ENCODE measurements at regions not wholly inside any gene's neighbourhood (a gene's known extent, or its start where the extent isn't known, plus 50 kb on each side); places are given as distances from the start of the nearest gene placed in this dataset.
"Not testable (repeated sequence)": the region's sequence is repeated elsewhere in the genome, so short reads cannot be mapped to it uniquely, and the experiment has no call there.

DNA sequence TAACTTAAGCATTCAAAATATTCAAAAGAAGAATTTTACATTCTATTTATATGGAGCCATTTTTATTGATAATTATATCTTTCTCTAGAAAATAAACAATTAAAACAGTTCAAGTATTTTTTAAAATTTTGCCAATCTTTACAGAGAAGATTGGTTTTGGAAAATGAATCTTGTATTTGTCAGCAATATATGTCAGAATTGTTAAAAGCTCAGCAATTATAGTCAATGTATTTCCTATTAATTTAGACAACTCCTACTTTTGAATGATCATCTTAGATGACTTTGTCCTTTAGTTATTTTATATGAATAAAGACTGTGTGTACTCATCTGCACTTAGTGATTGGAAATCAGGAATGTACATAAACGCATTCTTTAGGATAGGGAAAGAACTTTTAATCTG is 223.9 kb upstream of the MAD2L1 start:
- DNase-seq, result no peak

DNA sequence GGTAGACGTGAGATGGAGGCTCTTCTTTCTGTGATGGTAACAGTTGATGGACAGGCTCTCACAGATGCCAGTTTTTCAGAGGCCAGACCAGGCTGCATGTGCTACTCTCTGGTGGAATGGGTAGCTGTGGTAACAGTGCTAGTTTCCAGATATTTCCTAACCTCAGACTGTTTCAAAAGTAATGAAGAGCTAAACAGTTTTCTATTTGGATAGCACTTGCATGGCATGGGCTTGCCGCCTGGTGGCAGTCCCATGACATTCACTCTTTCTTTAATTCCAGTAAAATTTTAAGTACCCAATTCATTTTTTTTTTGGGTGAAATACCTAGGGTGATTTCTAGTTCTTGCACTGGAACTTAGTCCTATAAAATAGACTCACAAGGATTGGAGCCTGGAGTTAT is 220.2 kb upstream of the MAD2L1 start:
- no peak for DNase-seq

DNA sequence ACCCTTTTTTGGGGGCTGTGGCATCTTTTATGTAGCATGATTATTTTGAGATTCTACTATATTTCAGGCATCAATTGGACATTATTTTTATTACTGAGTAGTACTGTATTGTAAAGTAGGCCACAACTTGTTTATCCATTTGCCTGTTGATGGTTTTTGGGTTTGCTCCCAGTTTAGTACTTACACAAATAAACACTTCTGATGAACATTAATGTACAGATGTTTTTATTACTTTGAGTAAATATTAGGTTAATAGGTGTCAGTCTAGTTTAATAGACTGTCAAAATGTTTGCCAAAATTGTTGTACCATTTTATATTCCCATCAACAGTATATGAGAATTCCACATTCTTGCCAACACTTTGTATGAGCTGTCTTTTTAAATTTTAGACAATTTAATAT is 214.9 kb upstream of the MAD2L1 start:
- DNase-seq, result no peak

DNA sequence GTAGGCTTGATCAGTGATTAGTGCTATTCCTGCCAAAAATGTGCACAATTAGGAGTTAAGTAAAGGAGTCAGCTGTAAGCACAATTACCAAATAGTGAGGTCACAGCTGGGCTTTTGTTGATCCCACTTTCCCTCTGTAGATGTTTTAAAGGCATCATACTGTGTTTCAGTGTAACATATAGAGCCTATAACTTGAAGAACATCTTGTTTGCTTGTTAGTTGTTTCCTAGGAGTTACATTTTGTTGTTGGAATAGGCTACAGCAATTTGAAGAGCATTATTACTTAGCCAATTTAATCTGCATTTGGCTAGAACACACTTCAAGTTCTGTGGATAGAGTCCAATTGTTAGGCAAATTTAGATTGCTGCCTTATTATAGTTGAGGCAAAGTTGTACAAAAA is 210.7 kb upstream of the MAD2L1 start:
- no peak for DNase-seq

DNA sequence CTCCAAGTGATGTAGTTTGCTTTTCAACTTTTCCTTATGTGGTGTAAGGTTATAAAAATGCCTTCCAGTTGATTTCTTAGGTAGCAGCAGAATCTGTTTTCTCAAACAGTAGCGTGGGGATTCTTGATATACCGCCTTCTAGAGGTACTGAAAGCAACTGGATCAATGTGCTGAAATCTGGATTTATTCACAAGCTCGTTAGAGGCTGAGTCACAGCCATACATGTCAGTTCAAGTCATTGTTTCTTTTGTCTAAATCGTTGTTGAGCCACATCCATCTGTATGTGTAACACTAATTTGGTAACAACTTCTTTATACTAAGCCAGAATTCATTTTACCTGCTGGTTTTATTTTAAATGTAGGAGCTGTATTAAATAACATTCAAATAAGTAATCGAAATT is 200.0 kb upstream of the MAD2L1 start:
- DNase-seq, result no peak

DNA sequence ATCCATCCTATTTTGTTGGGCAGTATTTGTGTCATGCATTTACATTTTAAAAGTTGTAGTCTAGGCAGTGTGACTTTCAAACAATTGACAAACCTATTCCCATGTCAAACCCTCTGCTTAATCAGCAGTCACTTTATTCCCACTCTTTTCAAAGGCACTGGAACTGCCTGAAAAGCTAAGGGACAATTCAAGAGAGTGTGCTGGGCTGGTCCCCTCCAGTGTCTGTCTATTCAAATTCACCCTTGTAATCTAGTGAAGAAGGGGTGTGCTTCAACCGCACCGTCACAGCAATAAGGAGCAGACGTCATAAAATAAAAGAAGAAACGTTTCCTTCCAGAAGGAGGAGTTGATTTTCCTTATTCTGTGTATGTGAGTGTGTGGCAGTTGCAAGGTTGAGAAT is 197.0 kb upstream of the MAD2L1 start:
- no peak for DNase-seq

DNA sequence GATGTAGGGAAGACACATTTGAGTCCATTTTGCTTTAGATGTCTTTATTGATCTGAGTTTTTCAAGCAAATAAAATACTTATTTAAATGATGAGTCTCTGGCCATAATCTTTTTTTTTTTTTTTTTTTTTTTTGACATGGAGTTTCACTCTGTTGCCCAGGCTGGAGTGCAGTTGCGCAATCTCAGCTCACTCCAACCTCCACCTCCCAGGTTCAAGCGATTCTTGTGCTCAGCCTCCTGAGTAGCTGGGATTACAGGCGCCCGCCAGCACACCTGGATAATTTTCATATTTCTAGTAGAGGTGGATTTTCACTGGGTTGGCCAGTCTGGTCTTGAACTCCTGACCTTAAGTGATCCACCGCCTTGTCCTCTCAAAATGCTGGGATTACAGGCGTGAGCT is 194.5 kb upstream of the MAD2L1 start:
- DNase-seq, result no peak

DNA sequence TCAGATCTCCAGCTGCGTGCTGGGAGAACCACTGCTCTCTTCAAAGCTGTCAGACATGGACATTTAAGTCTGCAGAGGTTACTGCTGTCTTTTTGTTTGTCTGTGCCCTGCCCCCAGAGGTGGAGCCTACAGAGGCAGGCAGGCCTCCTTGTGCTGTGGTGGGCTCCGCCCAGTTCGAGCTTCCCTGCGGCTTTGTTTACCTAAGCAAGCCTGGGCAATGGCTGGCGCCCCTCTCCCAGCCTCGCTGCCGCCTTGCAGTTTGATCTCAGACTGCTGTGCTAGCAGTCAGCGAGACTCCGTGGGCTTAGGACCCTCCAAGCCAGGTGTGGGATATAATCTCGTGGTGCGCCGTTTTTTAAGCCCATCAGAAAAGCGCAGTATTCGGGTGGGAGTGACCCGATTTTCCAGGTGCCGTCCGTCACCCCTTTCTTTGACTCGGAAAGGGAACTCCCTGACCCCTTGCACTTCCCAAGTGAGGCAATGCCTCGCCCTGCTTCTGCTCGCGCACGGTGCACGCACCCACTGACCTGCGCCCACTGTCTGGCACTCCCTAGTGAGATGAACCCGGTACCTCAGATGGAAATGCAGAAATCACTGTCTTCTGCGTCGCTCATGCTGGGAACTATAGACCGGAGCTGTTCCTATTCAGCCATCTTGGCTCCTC is 189.6 kb upstream of the MAD2L1 start:
- DNase-seq, result not testable (repeated sequence)

DNA sequence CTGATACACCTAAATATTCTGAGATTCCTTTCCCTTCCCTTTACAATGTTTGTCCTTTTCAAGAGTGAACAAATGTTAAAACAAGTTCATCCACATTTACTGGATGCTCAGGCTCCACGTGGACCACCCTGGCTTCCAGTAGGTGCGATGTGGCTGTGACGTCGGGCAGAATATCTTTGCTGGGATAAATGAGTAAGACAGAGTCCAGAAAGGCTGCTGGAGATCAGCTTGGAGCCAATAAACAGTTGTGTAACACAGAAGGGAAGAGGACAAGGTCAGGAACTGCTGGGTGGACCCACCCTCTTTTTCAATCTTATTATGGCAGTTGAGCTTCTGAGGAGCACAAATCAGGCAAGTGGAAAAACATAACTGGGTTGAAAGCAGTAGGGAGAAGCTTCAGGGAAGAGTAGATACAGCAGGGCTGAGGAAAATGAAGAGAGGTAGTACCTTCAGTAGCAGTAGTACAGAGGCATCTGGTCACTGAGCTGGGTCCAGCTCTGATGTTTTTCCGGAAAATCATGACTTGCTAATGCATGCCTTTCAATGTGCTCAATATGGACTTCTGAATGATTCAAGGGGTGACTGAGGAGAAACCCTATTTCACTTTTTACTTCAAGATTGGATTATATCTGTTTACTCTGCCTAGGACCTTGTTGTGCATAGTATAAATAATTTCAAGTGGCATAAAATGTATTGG is 171.8 kb upstream of the MAD2L1 start:
- no peak for DNase-seq

DNA sequence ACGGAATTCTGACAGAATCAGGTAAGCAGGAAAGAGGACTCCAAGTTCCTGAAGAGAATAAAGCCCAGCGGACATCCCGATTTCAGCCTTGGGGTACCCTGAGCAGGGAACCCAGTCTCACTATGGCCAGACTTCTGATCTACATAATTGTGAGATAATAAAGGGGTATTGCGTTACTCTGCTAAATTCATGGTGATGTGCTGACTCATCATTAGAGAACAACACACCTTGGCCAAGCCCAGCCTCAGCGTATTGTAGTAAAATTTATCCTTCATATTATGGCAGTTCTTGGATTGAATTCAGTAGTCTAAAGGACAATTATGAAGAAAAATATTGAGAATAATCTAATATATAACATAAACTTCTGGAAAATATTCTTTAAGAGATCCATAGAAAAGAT is 170.2 kb upstream of the MAD2L1 start:
- DNase-seq, result no peak

DNA sequence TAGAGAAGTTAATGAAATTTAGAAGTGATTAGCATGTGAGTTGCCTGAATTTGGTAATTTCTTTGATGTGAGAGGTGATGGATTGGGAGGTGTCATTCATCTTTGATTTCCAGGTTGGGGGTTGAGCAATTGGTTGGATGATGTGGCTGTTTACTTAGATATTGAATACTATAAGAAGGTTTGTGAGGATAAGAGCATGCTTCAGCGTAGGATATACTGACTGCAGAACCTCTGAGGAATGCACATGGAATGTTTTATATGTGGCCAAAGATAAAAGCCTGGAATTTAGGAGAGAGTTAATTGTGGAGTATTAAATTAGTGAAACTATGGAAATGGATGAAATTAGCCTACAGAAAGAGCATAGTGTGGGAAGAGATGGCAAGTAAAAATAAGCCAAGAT is 165.4 kb upstream of the MAD2L1 start:
- DNase-seq, result no peak

DNA sequence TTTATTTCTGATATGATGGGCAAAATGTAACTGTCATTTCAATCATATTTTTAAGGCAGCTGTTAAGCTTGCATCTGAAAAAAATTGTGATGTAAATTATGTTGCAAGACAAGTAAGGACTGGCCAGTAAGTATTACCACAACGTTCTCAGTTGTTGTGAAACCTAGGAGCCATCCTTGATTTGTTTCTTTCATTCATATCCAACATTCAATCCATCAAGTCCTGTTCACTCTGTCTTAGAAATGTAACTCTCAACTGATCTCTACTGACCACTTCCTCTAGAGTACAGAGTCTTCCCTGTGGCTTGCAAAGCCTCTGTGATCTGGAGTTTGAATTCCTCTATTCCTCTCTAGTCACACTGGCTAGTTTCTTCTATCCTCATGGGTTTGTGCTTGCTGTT is 161.4 kb upstream of the MAD2L1 start:
- no peak for DNase-seq

DNA sequence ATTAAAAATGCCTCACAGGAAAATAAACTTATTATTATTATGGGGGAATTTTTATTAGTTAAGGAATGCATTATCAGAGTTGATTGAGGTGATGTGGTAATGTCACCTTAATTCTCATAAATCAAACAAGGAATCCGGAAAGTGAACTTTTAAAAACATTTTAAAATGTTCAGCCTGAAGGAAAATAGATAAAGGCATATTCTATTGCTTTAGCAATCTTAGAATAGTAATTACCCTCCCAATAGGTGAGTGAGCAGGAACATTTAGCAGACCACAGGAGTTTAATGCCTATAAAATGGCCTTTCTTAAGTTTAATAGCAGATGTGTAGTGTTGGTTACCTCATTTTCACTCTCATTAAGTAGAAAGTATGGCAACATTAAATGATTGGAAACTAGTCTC is 160.9 kb upstream of the MAD2L1 start:
- no peak for DNase-seq

DNA sequence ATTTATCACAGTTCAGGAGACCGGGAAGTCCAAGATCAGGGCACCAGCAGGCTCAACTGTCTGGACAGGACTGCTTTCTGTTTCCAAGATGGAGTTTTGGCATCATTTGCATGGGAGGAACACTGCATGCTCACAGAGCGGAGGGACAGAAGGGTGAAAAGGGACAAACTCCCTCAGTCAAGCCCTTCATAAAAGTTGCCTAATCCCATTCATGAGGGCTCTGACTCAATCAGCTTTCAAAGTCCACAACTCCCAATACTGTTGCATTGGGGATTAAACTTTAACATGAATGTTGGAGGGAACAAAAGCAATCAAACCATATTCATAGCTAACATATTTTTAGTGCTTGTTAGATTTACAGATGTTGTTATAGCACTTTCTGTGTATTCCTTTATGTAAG is 158.9 kb upstream of the MAD2L1 start:
- no peak for DNase-seq

DNA sequence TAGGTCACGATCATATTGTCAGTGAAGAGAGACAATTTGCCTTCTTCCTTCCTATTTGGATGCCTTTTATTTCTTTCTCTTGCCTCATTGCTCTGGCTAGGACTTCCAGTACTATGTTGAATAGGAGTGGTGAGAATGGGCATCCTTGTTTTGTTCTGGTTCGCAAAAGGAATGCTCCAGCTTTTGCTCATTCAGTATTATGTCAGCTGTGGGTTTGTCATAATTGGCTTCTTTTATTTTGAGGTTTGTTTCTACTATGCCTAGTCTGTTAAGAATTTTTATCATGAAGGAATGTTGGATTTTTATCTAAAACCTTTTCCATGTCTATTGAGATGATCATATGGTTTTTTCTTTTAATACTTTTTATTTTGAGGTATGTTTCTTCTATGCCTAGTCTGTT is 152.3 kb upstream of the MAD2L1 start:
- no peak for DNase-seq

DNA sequence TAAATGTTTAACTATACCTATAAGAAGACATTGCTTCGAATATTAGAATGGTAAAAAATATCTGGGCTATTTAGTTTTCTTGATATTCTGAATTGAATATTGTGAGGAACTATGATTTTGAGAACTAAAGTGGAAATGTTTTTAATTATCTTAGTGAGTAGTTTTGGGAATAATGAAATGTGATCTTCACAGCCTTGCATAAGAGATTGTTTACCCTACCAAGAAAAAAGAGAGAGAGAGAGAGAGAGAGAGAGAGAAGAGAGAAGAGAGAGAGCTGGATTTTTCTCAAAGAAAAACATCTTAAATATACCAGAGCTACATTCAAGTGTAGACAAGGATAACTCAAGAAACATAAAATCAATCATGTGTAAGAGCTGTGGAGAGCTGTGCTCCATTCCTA is 148.7 kb upstream of the MAD2L1 start:
- no peak for DNase-seq

DNA sequence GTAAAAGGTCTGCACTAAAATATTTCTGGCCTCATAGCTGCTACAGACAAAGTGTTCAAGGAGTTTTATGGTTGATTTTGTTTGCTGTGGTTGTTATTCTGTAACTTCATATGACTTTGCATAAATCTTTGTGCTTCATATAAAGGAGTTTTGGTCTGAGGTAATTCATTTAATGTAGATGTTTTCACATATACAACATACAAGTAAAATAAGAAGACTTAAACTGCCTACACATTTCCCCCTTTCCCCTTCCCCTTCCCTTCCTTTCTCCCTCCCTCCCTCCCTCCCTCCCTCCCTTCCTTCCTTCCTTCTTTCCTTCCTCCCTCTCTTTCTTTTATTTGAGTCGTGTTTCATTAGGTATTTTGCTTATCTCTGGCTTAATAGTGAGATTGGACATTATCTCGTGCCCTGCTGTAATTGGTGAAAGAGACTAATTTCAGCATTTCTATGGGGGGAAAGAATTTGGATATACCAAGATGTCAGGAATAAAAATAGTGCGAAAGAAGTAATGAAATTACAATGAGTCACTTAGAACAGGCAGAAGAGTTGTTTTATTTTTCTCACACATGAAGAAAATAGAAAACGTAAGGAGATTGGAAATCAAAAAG is 144.9 kb upstream of the MAD2L1 start:
- no peak for DNase-seq

DNA sequence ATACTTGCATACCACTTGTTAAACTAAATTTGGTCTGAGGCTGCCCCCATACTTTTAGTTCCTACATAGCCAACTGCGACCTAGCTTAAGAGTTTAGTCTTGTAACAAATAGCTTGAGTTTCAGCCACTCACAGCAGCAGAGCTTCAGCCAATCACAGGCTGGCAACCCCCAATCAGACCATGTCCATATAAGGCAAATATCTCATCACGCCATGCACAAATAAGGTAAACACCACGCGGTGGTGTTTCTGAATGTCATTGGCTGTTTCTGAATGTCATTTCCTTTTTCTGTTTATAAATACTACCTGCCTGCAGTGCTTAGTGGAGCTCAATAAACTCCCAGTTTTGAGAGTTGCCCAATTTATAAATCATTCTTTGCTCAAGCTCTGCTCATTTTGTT is 143.1 kb upstream of the MAD2L1 start:
- no peak for DNase-seq

DNA sequence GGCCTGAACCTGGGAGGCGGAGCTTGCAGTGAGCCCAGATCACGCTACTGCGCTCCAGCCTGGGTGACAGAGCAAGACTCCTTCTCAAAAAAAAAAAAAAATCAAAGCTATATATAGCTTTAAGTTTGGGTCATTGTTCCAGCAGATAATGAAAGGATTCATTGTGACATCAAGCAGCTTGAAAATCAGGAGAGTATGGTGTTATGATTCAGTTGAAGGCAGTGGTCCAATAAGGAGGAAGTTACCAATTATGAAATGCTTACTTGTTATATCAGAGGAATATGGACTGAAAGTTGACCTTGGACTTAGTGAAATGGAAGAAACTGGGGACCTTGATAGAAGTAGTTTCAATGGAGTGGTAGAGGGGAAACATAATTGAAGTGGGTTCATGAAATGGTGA is 140.4 kb upstream of the MAD2L1 start:
- no peak for DNase-seq

DNA sequence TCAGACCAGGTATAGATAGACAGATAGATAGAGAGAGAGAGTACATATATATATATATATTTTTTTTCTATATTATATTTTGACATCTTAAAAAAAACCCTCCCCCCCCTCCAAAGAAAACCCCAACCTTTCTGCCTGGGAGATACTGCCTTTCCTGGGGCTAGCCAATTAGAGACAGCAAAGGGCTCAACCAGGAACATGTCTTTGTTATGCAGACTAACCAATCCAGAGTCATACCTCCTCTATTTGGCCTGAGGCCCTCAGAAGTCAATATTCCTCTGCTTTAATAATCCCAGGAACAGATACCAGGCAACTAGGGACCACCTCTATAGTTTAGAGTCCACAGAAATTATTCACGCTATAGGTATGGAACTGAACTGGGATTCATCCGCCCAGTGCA is 135.6 kb upstream of the MAD2L1 start:
- no peak for DNase-seq

DNA sequence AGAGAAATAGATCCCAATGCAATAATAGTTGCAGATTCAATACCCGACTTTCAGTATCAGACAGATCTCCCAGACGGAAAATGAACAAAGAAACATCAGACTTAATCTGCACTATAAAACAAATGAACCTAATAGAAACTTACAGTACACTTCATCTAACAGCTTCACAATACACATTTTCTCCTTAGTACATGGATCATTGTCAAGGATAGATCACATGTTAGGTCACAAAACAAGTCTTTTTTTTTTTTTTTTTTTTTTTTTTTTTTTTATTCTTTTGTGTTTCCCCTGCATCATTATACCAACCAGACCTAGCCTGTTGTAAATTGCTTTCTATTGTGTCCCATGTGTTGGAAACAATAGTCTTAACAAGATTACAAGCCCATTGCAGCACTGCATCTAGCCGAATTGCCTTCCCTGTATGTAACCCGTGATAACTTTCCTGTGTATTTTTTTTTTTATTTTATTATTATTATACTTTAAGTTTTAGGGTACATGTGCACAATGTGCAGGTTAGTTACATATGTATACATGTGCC is 134.0 kb upstream of the MAD2L1 start:
- DNase-seq, result not testable (repeated sequence)

DNA sequence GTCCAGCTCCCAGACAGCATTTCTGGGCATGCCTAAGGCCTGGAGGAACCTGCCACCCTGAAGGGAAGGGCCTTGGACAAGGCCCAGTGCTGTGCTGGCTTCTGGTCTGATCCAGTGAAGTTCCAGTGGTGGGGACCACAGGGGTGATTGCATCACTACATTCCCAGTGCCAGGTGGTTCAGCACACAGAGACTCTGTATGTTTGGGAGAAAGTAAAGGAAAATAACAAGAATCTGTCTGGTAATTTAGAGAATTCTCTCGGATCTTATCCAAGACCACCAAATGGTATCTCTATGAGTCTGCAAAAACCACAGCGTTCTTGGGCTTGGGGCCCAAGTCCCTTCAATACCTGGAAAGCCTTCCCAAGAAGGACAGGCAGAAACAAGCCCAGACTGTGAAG is 131.8 kb upstream of the MAD2L1 start:
- DNase-seq, result no peak

DNA sequence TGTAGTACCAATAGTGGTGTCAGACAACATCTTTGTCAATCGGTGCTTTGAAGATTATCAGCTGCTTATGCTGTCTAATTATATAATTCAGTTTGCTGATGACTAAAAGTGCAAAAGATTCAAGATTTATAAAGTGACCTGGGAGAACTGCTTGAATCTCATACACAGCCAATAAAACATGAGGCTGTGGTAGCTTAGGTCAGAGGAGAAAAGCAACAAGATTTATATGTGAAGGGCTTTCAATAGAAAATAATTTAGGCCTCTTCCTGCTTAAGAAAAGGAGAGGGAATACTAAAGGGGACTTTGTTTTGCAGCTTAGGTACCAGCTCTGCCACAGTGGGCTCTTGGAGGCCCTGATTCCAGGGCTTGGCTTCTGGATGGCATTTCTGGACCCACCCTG is 111.0 kb upstream of the MAD2L1 start:
- no peak for DNase-seq

DNA sequence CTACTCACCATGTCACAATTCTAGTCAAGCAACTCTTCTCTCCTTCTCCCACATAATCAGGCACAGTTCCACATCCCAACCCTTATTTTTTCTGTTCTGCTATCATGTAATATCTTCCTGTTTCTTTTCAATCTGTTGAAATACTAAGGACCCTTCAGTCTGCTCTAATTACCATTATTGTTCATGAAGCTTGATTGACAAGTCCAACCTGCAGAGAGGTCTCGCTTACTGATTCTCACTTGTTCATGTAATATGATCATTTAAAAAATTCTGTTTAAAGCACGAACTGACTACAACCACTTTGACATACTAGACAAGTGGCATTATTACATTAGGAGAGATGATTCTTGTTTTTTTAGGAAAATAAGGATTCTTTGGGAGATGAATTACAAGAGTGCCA is 108.6 kb upstream of the MAD2L1 start:
- no peak for DNase-seq

DNA sequence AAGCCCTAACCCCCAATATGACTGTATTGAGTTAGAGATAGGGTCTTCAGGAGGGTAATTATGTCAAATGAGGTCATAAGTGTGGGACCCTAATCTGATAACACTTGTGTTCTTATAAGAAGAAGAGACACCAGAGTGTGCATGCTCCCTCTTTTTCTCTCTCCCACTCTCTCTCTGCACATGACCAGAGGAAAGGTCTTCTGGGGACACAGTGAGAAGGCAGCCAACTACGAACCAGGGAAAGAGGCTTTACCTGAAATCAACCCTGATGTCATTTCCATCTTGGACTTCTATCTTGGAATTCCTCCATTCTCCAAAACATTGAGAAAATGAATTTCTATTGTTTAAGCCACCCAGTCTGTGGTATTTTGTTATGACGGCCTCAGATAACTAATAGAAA is 97.2 kb upstream of the MAD2L1 start:
- no peak for DNase-seq

All from CD4-positive, alpha-beta T cell treated with Interleukin-12 subunit alpha and Interleukin-12 subunit beta, for 1 hour (primary cell).